Hippocampal formation (tissue), 2 donors: ENCODE measurements at regions not wholly inside any gene's neighbourhood (a gene's known extent, or its start where the extent isn't known, plus 50 kb on each side); places are given as distances from the start of the nearest gene placed in this dataset.

Experiments
- DNase-seq, 2 donors: peaks; one replicate each; lab custom pipeline; 2025; lab: John Stamatoyannopoulos, UW

DNA sequence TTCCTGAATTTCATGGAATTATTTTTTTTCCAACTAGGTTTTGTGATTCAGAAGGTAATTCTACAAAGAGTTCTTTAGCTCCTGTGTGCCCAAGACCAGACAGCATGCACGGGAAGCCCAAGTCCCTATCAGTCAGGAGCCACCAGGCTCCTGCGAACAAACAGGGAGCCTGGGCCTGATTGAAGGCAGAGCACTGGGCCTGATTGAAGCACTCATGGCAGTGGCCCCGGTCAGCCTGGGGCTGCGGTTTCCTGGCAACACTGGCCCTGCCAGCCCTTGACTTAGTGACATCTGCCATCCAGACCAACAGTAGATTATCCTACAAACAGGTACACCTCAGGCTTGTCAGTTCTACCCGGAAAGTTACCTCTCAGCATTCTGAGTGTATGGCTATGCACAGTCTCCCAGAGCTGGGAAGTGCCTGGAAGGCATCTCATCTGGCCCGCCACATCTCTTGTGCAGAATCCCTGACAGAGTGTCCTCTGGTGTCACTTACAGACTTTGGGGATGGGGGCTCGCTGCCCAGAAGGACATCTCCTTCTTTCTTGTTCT, 133.8 kb downstream of the VEGFA start:
- no peak for DNase-seq

DNA sequence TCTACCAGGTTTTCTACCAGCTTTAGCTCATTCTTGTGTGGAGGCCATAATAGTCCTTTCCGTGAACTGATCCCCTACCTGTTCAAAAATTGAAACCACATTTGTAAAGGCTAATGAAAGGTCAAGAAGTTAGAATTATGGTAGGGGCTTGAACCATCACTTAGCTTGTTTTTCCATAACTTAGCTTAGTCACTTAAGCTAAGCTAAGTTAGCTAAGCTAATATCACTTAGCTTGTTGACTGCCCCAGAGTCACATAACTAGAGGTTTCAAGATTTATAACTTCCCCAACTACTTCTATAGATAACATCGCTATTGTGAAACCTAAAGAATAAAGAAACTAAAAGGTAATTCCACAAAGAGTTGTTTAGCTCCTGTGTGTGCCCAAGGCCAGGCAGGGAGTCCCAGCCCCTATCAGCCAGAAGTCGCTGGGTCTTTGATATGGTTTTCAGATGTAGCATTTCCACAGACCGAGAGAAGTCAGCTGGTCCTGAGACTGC, 131.8 kb downstream of the VEGFA start:
- DNase-seq, result no peak

DNA sequence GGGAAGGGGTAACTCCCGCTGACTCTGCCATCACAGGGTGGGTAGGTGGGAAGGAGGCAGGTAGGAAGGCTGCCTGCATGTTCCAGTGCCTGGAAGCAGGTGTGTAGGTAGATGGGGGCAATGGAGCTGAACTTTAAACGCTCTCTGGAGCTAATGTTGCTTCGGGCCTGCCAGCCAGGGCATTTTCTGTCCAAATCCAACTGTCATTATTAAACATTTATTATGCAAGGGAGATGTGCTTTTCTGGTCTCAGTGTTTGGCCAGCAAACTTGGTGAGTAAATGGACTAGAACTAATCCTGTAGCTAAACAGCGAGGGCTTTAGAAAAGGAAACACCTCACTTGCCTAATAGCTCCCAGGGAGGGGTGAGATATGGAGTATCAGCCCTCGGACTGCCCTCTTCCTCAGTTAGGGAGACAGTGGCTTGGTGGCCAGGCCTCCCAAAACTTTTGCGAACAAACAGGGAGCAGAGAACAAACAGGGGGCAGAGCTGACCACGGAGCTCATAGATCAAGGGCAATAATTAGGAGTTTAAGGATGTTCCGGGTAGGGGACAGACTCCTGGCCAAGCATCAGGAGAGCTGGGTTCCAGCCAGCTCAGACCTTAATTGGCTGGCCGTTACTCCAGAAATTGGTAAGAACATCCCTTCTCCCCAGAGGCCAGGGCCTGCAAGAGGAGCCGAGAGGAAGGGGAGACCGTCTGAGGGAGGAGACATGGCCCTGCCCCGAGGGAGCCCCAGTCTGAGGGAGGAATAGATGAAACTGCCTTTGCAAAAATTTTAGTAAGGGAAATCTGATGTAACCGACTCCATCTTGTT, 131.1 kb downstream of the VEGFA start:
- no peak for DNase-seq

DNA sequence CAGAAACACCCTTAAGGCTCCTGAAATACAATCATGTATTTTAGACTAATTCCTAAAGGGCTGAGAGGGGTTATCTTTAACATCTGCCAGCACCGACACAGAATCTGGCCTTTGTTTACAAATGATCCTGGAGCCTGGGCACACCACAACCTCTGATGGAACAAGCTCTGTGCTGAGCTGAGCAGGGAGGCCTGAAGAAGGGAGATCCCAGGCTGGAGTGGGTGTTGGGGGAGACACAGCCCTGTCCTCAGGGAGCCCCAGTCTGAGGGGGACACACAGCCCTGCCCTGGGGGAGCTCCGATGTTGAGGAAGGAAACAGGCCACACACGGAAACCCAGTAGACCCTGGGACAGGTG, 130.5 kb downstream of the VEGFA start:
- DNase-seq, result no peak

DNA sequence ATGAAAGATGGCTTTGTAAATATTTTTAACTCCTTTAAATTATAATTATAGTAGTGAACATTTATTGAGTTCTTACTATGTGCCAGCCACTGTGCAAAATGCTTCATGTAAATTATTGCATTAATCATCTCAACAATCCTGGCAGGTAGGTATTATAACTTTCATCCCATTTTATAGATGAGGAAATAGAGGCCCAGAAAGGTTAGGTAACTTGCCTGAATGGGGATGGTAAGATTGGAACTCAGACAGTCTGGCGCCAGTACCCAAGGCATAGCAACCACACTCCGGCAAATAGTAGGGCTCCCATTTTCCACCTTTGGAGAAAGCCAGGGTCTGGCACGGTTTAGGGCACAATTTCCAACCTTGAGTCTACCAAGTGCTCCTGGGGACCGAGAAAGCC, 129.8 kb downstream of the VEGFA start:
- no peak for DNase-seq

DNA sequence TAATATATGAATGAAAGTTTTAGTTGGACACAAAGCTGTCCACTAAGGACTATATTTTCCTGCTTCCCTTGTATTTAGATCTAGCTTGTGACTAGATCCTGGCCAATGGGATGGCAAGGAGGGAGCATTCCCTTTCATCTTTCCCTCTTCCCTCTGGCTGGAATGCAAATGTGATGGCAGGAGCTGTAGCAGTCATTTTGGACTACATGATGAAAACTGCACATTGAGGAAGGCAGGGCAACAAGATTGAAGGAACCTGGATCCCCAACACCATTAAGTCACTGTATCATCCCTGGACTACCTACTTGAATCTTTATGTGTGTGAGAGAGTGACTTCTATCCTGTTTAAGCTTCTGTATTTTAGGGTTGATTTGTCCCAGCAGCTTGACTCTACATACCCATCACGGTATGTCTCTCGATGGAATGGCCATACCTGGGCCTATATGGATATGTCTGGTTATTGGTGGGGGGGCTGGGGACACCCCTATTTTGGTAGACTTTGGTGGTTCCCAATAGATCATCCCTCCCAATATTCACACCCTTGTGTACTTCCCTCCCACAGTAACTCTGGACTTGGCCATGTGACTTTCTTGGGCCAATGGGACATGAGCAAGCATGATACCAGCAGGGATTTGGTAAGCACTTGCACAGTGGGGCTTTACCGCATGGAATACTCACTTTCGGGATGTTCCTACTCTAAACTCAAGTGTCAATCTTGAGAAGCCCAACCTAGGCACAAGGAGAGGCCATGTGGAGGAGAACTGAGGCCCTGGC, 128.5 kb downstream of the VEGFA start:
- DNase-seq, result no peak

DNA sequence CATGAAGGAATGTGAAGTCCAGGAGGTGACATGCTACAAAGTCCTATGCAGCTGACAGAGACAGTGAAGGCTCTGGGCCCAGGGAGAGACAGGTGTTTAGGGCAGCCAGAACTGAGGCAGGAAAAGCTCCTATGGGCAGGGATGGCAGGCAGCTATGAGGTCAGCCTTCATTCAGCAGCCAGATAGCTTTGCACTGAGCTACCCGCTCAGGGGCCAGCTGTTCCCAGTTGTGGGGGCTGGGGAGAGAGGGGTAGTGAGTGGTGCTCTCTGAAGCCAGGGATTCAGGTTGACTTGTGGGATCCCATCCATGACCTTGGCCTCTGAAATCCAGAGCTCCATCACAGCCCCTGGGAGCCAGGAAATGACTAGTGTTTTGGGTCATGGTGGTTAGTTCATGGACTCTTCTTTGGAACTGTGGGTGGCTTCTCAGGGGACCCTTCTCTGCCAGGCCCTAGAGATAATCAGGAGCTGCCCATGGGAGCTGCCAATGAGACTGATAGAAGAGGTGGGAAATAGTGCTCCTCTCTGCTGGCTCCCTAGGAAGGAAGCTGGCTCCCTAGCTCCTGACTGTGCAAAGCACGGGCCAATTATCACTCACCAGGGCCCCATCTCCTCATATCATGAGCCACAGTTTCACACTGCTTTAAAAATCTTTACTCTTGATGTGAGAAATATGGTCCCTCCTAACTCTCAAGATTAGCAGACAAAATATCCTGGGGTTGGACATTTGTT, 127.7 kb downstream of the VEGFA start:
- DNase-seq, result no peak

DNA sequence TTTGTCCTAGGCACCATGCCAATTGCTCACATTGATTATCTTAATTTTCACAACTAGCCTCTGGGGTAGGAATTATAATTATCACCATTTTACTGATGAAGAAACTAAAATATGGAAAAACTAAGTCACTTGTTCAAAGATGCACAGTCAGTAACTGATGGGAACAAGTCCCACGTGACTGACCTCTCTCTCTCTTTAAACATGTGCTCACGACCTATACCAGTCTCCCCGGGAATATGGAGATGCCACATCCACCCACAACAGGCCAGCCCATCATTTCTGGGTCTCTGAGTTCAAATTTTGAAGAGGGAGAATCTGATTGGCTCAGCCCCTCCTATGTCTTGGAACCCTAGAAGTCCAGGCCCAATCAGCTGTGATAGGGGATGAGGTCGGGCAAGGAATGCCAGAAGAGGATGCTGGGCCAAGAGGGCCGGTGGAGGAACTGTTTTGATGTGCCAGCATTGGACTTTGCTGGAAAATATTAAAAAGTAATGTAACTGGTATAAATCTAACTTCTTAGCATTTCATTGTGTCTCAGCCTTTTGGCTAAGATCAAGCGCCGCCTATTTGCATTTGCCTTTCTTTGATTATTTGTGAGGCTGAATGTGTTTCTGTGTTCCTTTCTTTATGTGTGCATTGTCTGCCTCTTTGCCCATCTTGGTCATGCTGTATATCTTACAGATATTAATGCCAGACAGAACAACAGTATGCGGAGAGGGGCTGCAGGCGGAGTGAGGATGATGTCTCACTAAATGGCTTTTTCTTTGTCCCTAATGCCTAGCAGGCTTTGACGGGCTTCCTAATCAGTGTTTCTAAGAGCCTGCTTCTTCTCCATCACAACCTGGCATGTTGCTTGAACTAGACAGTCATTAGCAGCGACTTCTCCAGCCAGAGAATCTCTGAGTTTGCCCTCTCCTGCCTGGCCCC, 126.6 kb downstream of the VEGFA start:
- no peak for DNase-seq

DNA sequence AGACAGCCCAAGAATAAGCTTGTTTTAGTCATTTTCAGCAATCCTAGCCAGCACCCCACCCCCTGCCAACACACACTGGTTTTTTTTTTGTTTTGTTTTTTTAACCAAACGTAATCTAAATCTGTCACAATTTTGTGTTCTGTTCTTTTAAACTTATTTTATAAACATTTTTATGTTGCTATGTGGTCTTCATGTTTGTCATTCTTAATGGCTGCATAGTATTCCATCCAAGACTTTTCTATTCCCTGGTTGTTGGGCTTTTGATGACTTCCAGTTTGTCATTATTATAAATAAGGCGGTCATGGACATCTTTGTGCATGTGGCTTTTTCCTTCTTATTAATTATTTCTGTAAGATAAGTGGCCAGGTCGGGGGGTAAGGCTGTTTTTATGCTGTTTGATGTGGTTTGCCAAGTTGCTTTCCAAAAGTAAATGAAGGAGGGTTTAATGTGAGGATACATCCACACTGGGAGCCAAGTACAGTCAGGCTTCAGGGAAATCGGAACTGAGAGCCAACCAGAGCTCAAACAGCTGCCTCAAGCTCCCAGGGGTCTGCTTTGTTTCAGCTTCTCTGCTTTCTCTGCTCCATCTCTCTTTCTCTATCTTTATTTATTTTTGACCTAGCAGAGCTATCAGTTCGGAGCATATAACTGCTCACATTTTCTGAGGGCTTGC, 125.8 kb downstream of the VEGFA start:
- DNase-seq, result no peak

DNA sequence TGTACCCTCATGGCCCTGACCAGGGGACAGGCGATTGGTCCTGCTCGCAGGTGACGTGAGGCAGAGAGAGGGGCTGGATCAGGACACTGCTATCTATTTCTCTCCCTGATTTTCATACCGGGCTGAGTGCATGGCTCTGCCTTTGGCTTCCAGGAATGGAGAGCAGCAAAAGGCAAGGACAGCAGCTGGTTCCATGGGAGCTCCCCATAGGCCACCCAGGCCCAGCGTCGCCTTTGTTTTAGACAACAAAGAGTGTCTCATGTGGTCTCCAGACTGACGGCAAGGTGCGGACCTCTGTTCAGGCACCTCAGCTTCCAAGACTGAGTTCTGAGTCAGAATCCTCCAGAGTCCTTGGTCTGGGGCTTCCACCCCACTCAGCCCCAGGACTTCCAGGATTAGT, 123.1 kb downstream of the VEGFA start:
- no peak for DNase-seq

DNA sequence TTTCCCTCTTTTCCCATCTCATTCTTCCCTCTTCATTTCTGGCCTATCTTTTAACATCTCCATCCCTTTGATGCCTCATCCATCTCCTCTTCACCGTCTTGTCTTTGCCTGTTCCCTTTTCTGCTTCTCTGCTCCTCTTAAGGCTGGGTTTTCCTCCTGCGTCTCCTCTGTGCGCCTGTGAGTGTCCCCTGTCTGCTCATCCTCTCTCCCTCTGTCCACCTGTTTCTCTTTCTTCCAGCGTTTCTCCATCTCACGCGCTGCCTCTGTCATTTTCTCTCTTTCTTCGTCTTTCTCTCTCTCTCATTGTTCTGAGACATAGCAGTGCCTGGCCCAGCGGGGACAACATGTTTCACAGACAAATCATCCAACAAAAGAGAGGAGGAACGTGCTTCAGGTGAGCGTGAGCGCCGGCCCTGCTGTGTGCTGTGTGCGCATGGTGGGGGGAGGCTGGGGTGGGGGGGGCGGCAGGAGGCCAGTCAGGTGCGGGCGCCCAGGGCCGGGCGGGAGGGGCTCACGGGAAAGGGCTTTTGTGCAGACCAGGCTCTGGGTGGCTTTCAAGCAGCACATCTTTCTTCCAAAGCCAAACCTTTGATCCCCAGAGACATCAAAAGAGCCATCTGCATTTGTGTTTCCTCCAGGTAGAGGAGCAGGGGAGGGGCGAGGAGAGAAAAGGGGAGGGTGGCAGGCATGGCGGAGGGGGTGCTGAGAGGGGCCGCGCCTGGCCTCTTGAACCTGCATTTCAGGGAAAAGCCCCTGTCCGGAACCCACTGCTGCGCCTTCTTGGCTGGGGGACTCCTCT, 121.3 kb downstream of the VEGFA start:
- no peak for DNase-seq

DNA sequence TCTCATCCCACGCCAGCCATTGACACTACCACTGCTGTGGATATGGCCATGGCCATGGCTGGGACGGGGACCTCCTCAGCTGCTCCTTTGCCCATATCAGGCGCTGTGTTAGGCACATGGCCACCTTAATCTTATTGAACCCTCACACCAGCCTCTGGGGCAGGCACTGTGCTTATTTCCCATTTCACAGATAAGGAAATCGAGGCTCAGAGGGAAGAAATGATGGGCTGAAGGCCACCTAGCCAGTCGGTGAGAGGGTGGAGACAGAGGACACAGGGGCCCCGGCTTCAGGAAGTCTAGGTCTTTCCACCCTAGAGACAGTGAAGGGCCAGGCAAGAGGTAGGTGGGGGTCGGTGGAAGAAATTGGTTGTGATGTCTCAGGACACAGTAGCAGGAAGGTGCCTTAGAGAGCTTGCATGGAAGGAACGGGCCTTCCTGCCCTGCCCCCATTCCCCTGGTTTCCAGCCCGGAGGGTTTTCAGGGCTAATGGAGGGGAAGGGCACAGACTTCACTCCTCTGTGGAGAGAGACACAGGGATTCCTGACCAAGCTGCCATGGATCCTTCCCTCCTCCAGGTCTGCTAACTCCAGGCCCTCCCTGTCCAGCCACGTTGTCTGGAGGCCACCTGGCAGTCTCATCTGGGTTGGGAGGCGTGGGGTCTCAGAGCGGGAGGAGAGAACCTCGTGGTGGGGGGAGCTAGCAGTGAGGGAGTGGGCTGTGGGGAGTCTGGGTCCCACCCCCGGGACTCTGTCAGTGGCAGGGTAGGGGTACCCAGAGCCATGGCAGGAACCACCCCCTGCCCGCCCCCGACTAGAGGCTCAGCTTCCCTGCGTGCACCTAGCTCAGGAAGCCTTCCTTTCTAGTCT, 120.4 kb downstream of the VEGFA start:
- no peak for DNase-seq

DNA sequence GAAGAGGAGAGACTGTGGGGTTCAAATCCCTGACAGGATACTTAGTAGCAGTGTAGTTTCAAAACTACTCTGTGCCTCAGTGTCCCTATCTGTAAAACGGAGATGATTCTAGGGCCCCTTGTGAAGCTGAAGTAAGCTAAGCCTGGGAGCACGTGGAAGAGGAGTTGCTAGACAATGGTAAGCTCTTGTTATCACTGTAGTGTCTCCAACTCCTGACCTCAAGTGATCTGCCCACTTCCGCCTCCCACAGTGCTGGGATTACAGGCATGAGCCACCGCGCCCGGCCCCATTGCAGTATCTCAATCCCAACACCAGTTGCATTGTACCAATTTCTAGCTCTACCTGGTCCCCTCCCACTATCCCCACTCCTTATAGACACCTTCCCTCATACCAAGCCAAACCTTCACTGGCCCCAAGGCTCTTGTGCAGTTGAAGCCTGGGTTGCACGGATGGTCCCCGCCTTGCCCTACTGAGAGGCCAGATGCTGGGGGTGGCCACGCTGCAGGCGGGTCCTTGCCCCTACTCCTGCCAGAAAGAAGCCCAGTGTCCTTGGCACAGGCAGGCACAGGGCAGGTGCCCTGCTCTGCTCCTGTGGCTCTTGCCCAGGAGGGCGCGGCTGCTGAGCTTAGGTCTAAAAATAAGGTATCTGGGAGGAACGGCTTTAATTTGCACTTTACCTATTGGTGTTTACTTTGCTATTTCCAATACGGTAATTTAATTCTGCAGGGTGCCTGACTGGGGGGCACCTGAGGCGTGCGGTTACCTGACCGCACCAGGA, 118.1 kb downstream of the VEGFA start:
- no peak for DNase-seq

DNA sequence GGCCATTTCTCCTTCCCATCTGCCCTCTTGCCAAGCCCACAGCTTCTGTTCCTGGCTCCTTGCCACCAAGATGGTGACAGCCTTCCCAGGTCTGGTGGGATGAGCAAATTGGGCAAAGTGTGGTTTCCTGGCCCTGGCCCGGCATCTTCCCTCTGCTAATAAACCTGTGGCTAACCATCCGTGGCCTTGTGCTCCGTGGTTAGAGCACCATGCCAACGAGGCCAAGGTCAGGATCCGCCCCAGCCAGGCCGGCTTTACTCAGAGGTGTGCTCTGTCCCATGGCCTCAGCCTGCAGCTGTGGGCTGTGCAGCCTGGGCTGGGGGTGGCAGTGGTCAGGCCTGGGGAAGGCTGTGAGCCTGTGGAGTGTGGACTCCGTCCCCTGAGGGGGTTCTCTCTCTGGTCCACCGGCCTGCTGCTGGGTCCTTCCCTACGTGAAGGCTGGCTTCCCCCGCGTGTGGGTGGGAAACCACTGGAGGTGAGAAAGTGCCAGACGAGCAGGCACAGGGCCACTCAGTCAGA, 117.4 kb downstream of the VEGFA start:
- no peak for DNase-seq

DNA sequence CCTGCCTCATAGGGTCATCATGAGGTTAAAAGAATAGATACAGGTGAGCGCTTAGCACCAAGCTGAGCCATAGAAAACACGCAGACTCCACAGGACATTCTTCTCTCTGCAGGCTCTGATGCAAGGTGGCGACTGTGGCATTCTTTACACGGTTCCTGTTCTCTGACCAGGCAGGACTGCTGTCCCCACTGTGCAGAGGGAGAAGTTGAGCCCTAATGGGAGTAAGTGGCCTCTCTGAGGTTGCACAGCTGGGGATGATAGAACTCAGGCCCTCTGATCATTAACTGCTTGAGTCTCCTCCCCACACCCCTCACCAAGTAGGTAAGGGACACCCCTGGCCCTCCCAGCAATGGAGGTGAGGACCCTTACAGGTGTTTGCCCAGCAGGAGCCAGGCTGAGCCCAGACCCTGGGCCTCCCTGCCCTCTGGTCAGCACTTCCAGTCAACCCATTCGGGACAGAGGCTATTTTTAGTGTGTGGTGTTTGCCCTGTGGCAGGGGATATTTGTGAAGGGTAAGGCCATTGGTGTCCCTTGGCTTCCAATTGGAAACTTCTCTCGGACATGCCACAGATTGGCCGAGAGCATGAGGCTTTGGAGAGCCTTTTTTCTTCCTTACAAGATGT, 116.8 kb downstream of the VEGFA start:
- no peak for DNase-seq

DNA sequence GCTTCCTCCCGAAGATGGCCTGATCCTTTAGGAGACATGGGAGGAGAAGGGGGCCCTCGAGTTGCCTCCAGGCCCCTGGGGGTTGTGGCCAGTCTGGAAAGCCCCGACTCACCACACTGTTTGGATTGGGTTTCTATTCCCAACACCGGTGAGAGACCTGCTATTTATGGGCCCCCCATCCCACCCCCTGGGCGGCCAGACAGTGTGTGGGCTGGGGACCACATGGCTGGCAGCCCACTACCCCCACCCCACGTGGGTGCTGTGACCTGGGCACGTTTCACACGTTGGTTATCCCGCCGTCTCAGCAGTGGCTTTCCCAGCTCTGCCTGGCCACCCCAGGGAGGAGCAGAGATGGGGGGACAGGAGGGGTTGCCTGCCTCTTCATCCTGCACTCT, 116.1 kb downstream of the VEGFA start:
- DNase-seq, result no peak

DNA sequence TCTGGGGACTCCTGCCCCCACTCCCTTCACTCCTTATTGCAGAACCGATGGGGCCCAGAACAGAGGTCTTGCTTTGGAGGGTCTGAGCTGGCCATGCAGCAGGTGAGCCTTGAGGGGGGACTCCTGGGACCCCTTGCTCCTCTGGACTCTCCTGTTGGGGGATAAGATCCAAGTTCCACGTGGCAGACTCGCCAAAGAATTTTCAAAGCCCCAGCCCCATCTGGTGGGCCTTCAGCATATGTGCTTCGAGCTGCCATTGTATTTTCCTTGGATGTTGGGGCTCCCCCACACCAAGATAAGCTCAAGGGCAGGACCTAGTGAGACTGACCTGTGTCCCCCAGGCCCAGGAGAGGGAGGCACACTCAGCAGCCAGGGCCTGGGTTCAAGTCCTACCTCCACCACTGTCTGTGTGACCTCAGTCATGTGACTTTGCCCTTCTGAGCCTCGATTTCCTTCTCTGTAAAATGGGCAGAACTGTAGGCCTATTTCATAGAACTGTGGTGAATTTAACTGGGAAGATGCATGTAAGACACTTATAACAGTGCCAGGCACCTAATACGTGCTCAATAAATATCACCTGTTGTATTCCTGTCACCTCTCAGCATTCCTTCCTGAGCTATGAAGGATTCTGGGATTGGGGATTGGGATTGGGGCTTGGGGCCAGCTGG, 115.5 kb downstream of the VEGFA start:
- DNase-seq, result no peak
